ENCODE measurements at regions not wholly inside any gene's neighbourhood (a gene's known extent, or its start where the extent isn't known, plus 50 kb on each side); places are given as distances from the start of the nearest gene placed in this dataset.
"Not testable (repeated sequence)": the region's sequence is repeated elsewhere in the genome, so short reads cannot be mapped to it uniquely, and the experiment has no call there.

GRCh38 chr4:187366530-187366929 lies 629.0 kb upstream of the ZFP42 start:
- DNase-seq, result no peak

DNA sequence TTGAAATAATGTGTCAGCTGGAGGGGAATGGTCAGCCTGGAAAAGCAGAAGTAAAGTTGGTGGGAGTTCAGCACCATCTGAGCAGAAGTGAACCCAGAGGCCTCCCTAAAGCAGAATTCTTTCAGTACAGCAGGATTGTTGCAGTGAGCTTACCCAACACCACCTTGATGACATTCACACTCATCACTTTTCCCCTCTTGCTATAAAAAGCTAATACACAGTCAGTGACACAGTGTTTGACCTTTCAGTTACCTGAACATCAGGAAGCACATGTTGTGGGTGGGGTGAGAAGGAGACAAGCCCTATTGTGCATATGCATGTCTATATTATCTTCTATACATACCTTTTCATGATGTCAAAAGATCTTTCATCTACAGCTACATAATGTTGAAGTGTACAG lies 624.7 kb upstream of the ZFP42 start:
- no peak for DNase-seq

DNA sequence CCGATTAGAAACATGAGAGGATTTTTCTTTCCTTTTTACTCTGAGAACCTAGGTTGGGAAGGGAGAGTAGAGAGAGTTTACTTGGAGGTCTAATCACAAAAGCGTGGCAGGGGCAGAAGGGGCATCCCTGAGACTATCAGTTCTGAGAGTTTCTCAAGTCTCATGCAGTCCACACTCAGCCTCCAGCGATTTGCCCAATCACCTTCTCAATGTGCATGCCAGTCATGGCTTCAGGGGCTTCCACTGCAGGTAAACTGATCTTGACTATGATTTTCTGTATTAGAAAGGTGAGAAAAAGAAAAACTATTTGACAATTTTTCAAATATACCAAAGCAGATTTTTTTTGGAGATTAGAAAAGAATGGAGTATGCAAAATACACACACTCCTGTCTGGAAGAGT lies 617.1 kb upstream of the ZFP42 start:
- no peak for DNase-seq

GRCh38 chr4:187380181-187380581 lies 615.4 kb upstream of the ZFP42 start:
- DNase-seq, result no peak

GRCh38 chr4:187383181-187383580 lies 612.4 kb upstream of the ZFP42 start:
- no peak for DNase-seq

- no peak for DNase-seq
Observed at GRCh38 chr4:187387739-187388138, 607.8 kb upstream of the ZFP42 start.

GRCh38 chr4:187389420-187389819 lies 606.2 kb upstream of the ZFP42 start:
- DNase-seq, result no peak

- DNase-seq, result no peak
Observed at GRCh38 chr4:187390646-187391045, 604.9 kb upstream of the ZFP42 start.

- DNase-seq, result no peak
Observed at GRCh38 chr4:187393531-187394344, 601.8 kb upstream of the ZFP42 start.

DNA sequence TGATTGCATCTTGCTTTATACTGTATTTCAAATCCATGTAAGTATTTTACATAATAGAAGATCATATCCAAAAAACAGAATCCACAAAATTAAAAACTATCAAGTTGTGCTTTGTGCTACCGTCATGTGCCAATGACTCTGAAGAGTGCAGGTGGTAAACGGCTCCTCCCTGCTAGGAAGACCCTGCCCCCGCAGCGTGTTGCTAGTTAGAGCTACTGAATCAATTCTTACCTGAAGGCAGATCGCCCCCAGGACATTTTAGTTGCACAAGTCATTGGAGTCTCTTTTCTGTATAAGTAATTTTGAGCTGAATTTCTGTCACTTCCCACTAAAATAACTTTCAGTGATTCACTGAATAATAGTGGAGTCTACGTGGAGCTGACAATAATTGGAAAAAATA lies 599.5 kb upstream of the ZFP42 start:
- DNase-seq, result no peak

DNA sequence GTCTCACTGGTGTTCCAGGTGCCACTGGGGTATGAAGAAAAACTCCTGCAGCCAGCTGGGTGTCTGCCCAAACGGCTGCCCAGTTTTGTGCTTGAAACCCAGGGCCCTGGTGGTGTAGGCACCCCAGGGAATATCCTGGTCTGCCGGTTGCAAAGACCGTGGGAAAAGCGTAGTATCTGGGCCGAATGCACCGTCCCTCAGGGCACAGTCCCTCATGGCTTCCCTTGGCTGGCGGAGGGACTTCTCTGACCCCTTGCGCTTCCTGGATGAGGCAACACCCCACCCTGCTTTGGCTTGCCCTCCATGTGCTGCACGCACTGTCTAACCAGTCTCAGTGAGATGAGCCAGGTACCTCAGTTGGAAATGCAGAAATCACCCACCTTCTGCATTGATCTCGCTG lies 587.1 kb upstream of the ZFP42 start:
- not testable (repeated sequence) for DNase-seq

- no peak for DNase-seq
Observed at GRCh38 chr4:187413564-187414358, 581.8 kb upstream of the ZFP42 start.

DNA sequence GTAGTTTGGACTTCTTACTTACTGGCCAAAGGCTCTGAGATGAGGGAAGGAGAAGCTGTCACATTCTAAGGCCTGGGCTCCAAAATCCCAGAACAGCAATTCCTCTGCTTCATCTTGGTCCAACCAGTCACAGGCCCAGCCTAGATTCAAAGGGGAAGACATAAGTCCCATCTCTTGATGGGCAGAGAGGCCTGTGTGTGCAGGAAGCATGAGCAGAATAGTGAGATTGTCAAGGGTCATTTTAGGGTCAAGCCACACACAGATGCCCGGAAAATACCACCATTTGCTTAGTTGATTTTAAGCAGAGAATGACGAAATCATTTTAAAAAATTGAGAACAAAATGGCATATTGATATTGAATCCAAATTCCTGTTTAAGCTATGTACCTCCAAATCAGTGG lies 580.9 kb upstream of the ZFP42 start:
- DNase-seq, result no peak

DNA sequence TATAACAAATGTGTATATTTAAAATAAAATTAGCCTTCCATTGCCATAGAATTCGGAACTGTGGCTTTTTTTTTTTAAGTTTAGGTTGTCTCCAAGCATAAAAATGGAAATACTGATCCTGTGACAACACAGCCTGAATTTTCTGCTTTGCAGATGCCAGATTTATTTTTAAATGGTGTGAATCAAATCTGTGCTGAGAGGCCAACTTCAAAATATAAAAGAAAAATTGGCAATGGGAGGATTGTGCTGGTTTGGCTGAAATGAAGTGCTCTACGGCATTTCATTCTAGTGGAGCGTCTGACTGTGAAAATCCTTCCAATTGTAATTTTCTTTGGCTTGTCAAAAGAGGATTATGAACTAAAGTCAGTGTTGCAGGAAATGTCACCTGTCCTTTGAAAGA lies 580.3 kb upstream of the ZFP42 start:
- DNase-seq, result no peak

GRCh38 chr4:187416216-187416615 lies 579.4 kb upstream of the ZFP42 start:
- DNase-seq, result no peak

DNA sequence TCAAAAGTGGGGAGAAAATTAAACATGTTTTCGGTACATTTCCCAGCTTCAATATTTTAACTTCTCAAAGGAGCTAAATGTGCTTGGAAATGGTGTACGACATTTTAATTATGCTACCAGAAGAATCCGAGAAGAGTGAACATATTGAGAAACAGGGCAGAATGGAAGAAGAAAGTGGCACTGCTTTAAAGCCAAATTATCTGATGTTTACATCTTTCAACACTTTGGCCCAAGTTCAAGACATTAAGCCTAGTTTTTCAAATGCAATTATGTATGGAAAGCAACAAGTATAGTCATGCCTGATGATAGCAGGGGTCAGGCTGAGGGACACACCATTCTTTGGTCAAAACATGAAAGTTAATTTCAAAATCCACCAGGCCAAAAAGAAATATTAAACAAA lies 577.9 kb upstream of the ZFP42 start:
- DNase-seq, result no peak

DNA sequence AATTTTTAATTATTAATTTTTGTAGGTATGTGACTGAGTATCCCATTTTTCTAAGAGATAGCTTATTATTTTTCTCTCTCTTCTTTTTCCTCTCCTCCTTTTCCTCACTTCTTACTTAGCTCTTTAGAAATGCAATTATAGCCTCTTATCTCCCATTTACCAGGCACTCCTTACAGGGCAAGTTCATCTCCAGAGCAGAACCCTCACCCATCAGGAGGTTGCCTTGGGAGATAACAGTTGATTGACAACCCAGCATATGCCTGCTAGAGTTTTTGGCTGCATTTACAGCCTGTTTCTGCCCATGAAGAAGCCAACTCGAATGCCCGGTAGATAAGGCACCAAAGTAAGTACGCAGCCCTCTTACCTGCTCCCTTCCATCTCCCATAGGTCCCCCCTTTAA lies 572.9 kb upstream of the ZFP42 start:
- no peak for DNase-seq

DNA sequence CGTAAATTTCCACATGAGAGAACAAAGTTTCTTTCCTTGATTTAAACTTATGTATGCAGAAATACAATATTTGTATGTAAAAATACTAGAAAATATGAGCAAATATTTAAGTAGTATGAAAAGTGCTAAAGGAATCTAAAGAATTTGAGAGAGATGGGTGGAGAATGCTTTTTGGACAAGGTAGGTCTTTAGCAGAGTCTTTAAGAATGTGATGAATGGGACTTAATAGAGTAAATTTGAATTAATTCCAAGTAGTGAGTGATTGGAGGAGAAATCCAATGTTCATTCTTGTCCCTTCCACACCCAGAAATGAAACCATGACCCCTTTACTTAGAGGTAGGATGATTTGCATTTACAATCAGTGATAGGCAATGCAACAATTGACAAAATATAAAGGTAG lies 570.9 kb upstream of the ZFP42 start:
- no peak for DNase-seq

DNA sequence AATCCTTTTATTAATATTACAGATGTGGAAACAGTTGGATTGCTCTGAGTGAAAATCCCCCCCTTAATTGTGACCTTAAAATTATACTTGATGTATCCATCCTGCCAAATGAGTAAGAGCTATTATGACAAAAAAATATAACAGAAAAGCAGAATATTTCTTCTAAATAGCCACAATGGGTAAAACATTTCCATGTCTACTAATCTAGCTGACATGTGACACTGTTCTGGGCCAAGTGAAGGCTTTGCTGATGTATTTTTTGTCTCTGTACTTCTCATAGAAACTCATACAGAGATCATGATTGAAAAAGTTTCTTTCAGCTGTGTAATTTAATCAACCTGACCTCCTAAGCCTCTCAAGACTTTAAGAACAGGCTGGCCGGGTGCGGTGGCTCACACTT lies 569.1 kb upstream of the ZFP42 start:
- no peak for DNase-seq

DNA sequence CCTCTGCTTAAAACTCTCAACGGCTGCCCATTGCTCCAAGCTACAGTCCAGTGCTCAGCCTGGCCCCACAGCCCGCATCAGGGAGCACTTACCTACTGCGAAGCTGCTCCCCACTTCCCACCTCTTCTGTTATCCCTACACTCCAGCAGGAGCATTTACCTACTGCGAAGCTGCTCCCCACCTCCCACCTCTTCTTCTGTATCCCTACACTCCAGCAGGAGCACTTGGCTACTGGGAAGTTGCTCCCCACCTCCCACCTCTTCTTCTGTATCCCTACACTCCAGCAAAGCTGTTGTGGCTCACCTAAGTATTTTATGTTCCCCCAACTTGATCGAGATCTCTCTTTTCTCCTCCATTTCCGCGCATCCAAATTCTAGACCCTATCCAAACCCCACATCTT lies 563.3 kb upstream of the ZFP42 start:
- no peak for DNase-seq

DNA sequence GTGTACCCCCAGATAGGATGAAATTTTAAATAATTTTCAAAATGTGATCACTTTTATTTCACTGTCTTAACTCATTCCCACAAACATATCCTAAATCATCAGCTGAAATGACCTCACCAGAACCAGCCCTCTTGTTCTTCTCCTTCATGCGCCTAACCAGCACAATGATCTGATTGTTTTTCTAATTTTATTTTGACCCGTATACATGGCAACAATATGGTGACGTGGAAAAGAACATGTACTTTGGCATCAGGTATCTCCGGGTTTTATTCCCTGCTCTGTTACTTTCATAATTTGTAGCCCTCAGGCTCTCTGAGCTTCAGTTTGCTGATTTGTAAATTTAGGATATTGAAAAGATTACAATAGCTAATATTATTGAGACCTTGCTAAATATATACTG lies 562.4 kb upstream of the ZFP42 start:
- DNase-seq, result no peak

DNA sequence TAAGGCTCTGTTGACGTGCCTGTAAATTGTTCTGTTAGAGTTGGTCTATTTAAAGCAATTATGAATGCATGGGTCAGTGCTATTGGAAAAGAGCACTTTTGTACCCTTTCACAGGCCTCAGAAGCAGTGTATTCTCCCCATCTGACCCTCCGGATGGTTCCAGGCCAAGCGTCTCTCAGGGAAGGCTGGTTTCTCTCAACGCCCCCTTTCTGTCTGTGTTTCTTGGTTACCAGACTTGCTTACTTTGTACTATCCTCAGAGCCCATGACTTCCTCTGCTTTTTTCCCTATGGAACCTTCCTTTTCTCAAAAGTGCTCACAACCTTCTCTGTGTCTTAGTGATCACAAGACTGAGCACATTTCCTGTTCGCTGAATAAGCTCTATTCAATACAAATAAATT lies 559.3 kb upstream of the ZFP42 start:
- no peak for DNase-seq

DNA sequence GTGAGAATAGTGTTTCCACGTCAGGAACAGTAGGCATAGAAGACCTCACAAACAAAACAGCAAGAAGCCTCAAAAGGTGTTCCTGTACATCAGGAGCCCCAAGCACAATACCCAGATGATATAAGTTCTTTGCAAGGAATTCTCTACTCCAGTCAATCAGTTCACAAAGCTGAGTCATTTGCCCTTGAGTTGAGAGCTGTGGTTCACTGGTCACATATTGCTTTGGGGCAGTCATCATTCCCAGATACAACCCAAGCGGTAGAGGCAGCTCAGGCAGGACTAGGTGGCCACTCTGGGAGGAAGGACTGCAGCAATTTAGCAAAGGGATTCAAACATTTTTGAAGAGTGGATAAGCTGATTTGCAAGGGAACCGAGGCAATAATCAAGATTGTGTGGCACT lies 551.5 kb upstream of the ZFP42 start:
- no peak for DNase-seq

DNA sequence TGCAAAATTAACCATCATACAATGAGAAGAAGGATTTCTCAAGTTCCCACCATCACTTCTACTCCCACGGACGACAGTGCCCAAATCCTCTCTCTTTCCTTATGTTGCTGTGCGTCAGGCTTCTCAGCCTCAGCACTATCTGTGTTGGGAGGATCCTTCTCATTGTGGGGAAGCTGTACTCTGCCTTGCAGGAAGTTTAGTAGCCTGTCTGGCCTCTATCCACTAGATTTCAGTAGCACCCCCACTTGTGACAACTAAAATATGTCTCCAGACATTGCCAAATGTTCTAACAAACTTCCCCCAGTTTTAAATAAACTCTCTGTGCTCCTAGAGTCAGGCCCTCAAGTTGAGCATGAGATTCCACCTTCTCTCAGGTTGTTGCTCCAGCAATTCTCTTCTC lies 545.9 kb upstream of the ZFP42 start:
- DNase-seq, result no peak

DNA sequence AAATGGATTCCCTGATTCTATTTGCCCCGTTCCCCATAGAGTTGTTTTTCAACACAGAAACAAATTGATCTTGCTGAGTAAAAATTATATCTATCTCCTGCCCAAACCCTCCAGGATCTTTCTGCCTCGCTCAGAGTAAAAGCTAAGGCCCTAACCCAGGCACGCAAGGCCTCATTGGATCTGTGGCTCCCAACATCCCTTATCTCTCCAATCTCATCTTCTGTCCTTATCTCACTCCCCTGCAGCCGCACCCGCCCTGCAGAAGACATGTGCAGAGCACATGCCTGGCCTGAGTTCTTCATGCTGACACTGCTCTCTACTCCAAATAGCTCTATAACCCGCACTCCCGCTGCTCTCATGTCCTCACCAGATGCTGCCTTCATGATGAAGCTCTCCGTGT lies 543.8 kb upstream of the ZFP42 start:
- DNase-seq, result no peak

Data from NCI-H1417 treated with DMSO at 0.1 percent for 48 hours (cell line).